H1 (cell line): ENCODE measurements at regions not wholly inside any gene's neighbourhood (a gene's known extent, or its start where the extent isn't known, plus 50 kb on each side); places are given as distances from the start of the nearest gene placed in this dataset.

Source experiments
- CTCF ChIA-PET: fragments of 300-600 bp; sonication (Branson Sonifier 250); formaldehyde crosslinking; loops from one replicate; lab custom pipeline; 2021; ENCODE audit not compliant: partially characterized antibody; lab: Charles Lee
- POLR2A ChIA-PET: fragments of 300-600 bp; sonication (Branson Sonifier 250); formaldehyde crosslinking; loops from one replicate; lab custom pipeline; 2021; ENCODE audit warnings: inconsistent platforms; ENCODE audit not compliant: partially characterized antibody; lab: Charles Lee
- DNase-seq, 2 experiments: peaks; one replicate each; pipeline versions ENCODE4 v3.0.0 to v3.0.0-alpha.2; 2010 to 2022; ENCODE audit warnings: low spot score in 2 of 2, low read depth in 1 of 2, mixed read lengths in 1 of 2
- FAIRE-seq: peaks from 2 replicates; lab custom pipeline; 2011; peaks lifted over from hg19 to GRCh38; lab: Jason Lieb, UNC
- H2AFZ ChIP-seq: 2 replicates; pipeline ENCODE4 v1.8.1; 2012; ENCODE audit warnings: low read length, inconsistent platforms
- H2AK5ac ChIP-seq: 2 replicates; pipeline ENCODE4 v1.6.1; 2013; ENCODE audit warnings: low read depth, low read length
- H2BK120ac ChIP-seq: replicated peaks from 2 replicates; pipeline ENCODE3; 2013; ENCODE audit warnings: low read depth, low read length, inconsistent platforms
- H2BK12ac ChIP-seq: 2 replicates; pipeline ENCODE4 v1.6.1; 2013; ENCODE audit warnings: low read depth, low read length
- H2BK15ac ChIP-seq: 2 replicates; pipeline ENCODE4 v1.6.1; 2013; ENCODE audit warnings: low read length
- H2BK20ac ChIP-seq: 2 replicates; pipeline ENCODE4 v1.6.1; 2013; ENCODE audit warnings: low read length
- H2BK5ac ChIP-seq: 2 replicates; pipeline ENCODE4 v1.6.1; 2013; ENCODE audit warnings: low read depth, low read length
- H3K14ac ChIP-seq: 2 replicates; pipeline ENCODE4 v1.6.1; 2013; ENCODE audit warnings: inconsistent platforms; ENCODE audit not compliant: insufficient read length
- H3K18ac ChIP-seq: 2 replicates; pipeline ENCODE4 v1.6.1; 2013; ENCODE audit warnings: low read length; ENCODE audit errors: extremely low read depth
- H3K23ac ChIP-seq: 2 replicates; pipeline ENCODE4 v1.6.1; 2013; ENCODE audit warnings: inconsistent platforms; ENCODE audit not compliant: insufficient read length
- H3K23me2 ChIP-seq: 2 replicates; pipeline ENCODE4 v1.6.1; 2013; ENCODE audit warnings: low read depth, low read length
- H3K27ac ChIP-seq: 2 replicates; pipeline ENCODE4 v1.6.1; 2011; ENCODE audit warnings: low read depth, low read length, inconsistent platforms
- H3K27me3 ChIP-seq, 4 experiments: replicated peaks in 1 of 4; 1 replicate in 1 of 4; 2 replicates in 3 of 4; pipeline versions ENCODE4 v1.6.1 to v1.8.1; 2011 to 2013; ENCODE audit warnings: low read length in 3 of 4, mild to moderate bottlenecking in 3 of 4, inconsistent platforms in 2 of 4, mixed read lengths in 2 of 4, moderate library complexity in 1 of 4; ENCODE audit not compliant: control insufficient read depth in 3 of 4, insufficient read depth in 3 of 4; ENCODE audit errors: extremely low read depth in 1 of 4
- H3K36me3 ChIP-seq, 4 experiments: 2 replicates each; pipeline versions ENCODE4 v1.6.1 to v1.8.1; 2011 to 2013; ENCODE audit warnings: mild to moderate bottlenecking in 4 of 4, low read length in 3 of 4, moderate library complexity in 2 of 4, control low read depth in 1 of 4, inconsistent platforms in 1 of 4; ENCODE audit not compliant: insufficient read depth in 4 of 4, control insufficient read depth in 2 of 4
- H3K4ac ChIP-seq: replicated peaks from 2 replicates; pipeline ENCODE3; 2013; ENCODE audit warnings: low read length, low read depth, mixed read lengths, inconsistent platforms; ENCODE audit not compliant: insufficient read length
- H3K4me1 ChIP-seq, 4 experiments: replicated peaks in 1 of 4; 1 replicate in 1 of 4; 2 replicates in 3 of 4; pipeline versions ENCODE4 v1.6.1 to v1.8.1; 2011 to 2013; ENCODE audit warnings: low read length in 3 of 4, inconsistent platforms in 2 of 4, mixed read lengths in 1 of 4; ENCODE audit not compliant: insufficient read depth in 4 of 4, control insufficient read depth in 3 of 4
- H3K4me2 ChIP-seq, 2 experiments: 2 replicates each; pipeline versions ENCODE4 v1.6.1 to v1.8.1; 2011 to 2013; ENCODE audit warnings: low read depth in 2 of 2, low read length in 2 of 2, control low read depth in 1 of 2, inconsistent platforms in 1 of 2, mild to moderate bottlenecking in 1 of 2; ENCODE audit not compliant: insufficient read depth in 1 of 2
- H3K4me3 ChIP-seq, 4 experiments: fragments of 200-600, 300-600 bp in 1 of 4; sonication (generic), shearing (Covaris generic), sonication (Bioruptor Twin) in 1 of 4; 2 replicates each; pipeline versions ENCODE4 v1.5.1 to v1.8.1; 2011 to 2016; ENCODE audit warnings: low read length in 4 of 4, low read depth in 3 of 4, control low read depth in 2 of 4, inconsistent platforms in 2 of 4, mild to moderate bottlenecking in 2 of 4, mixed read lengths in 1 of 4, moderate library complexity in 1 of 4; ENCODE audit not compliant: insufficient read depth in 2 of 4; ENCODE audit errors: extremely low read depth in 1 of 4
- H3K56ac ChIP-seq: replicated peaks from 2 replicates; pipeline ENCODE3; 2013; ENCODE audit warnings: low read depth, mild to moderate bottlenecking, mixed read lengths, low read length, inconsistent platforms; ENCODE audit not compliant: insufficient read length
- H3K79me1 ChIP-seq: 2 replicates; pipeline ENCODE4 v1.6.1; 2013; ENCODE audit warnings: low read depth, low read length, control low read depth
- H3K79me2 ChIP-seq, 2 experiments: 2 replicates each; pipeline versions ENCODE4 v1.6.1 to v1.8.1; 2012 to 2013; ENCODE audit warnings: low read length in 2 of 2, mild to moderate bottlenecking in 2 of 2, inconsistent platforms in 1 of 2; ENCODE audit not compliant: insufficient read depth in 2 of 2, control insufficient read depth in 1 of 2
- H3K9ac ChIP-seq, 4 experiments: replicated peaks in 1 of 4; 1 replicate in 1 of 4; 2 replicates in 3 of 4; pipeline versions ENCODE4 v1.6.1 to v1.8.1; 2011 to 2013; ENCODE audit warnings: low read depth in 3 of 4, low read length in 3 of 4, control low read depth in 2 of 4, mild to moderate bottlenecking in 2 of 4, moderate library complexity in 2 of 4, inconsistent platforms in 1 of 4; ENCODE audit errors: extremely low read depth in 1 of 4
- H3K9me3 ChIP-seq, 2 experiments: 2 replicates each; pipeline versions ENCODE4 v1.6.1 to v1.8.1; 2012 to 2013; ENCODE audit warnings: mild to moderate bottlenecking in 2 of 2, moderate library complexity in 2 of 2, control low read depth in 1 of 2, inconsistent platforms in 1 of 2, low read depth in 1 of 2, low read length in 1 of 2, mixed read lengths in 1 of 2; ENCODE audit not compliant: insufficient read depth in 2 of 2
- H4K20me1 ChIP-seq, 2 experiments: replicated peaks in 1 of 2; 2 replicates each; pipeline versions ENCODE3 to v1.8.1; 2011 to 2013; ENCODE audit warnings: inconsistent platforms in 2 of 2, low read length in 2 of 2, mild to moderate bottlenecking in 1 of 2; ENCODE audit not compliant: insufficient read depth in 2 of 2, control insufficient read depth in 1 of 2
- H4K5ac ChIP-seq: 2 replicates; pipeline ENCODE4 v1.6.1; 2013; ENCODE audit warnings: low read length, low read depth, mixed read lengths, inconsistent platforms; ENCODE audit not compliant: insufficient read length
- H4K8ac ChIP-seq: 2 replicates; pipeline ENCODE4 v1.8.0; 2013; ENCODE audit warnings: mild to moderate bottlenecking, moderate library complexity, low read length, inconsistent platforms; ENCODE audit not compliant: insufficient read depth; ENCODE audit errors: extremely low read depth
- H4K91ac ChIP-seq: replicated peaks from 2 replicates; pipeline ENCODE3; 2013; ENCODE audit warnings: low read length, mixed read lengths, inconsistent platforms; ENCODE audit not compliant: insufficient read length
- WGBS, 2 experiments: shearing (Covaris generic) in 1 of 2; methylation state at CpG; one replicate each; pipeline versions ENCODE4 v1.1.6 to v1.1.7; 2013 to 2015; ENCODE audit warnings: low lambda C conversion rate in 2 of 2, mixed read lengths in 2 of 2, inconsistent platforms in 1 of 2, low coverage in 1 of 2, missing lambda C conversion rate in 1 of 2; ENCODE audit not compliant: insufficient replicate concordance in 2 of 2, insufficient coverage in 1 of 2, insufficient read length in 1 of 2; ENCODE audit errors: extremely low coverage in 1 of 2, missing lambda C conversion rate in 1 of 2; 5-methylcytosine and 5-hydroxymethylcytosine counted together

- Histone ChIP-seq H3K4me3 (no peak overlapping the region), H4K8ac (peak overlapping the region; percentile 28), H2BK5ac (no peak overlapping the region), H3K9me3 (peaks cover 7 to 21% of the 10 kb centered on the region in 2 experiments; a peak in 1 of 4 replicates), H3K79me2 (no peaks in the 10 kb centered on the region), H3K18ac (no peak overlapping the region), H4K20me1 (no peaks in the 10 kb centered on the region), H3K27ac (no peak overlapping the region), H3K27me3 (no peaks in the 10 kb centered on the region), H2BK15ac (no peak overlapping the region), H3K4me2 (no peak overlapping the region), H3K9ac (no peak overlapping the region), H4K91ac (no peak overlapping the region), H3K23me2 (no peaks in the 10 kb centered on the region), H4K5ac (no peak overlapping the region), H3K14ac (no peak overlapping the region), H3K23ac (no peak overlapping the region), H3K4me1 (no peaks in the 10 kb centered on the region), H2BK120ac (no peak overlapping the region), H3K56ac (no peak overlapping the region), H2AFZ (no peak overlapping the region), H3K4ac (no peak overlapping the region), H2BK20ac (no peak overlapping the region), H3K36me3 (peaks cover 0 to 3% (median 0%) of the 10 kb centered on the region in 4 experiments; a peak in 1 of 8 replicates), H2AK5ac (no peak overlapping the region), H2BK12ac (no peak overlapping the region), H3K79me1 (no peaks in the 10 kb centered on the region)
- WGBS, 2 experiments = 91% methylated on average over 50 of the region's 65 CpGs; no CpG with 5 or more reads in 1 of the 2 experiments
- FAIRE-seq (no peak), DNase-seq (no peak)
- ChIA-PET CTCF (no interaction called here), POLR2A (no interaction called here)
Measured at GRCh38 chr2:52571380-52572347, 1195.9 kb upstream of the CHAC2 start.
